H9 (cell line): ENCODE measurements at regions not wholly inside any gene's neighbourhood (a gene's known extent, or its start where the extent isn't known, plus 50 kb on each side); places are given as distances from the start of the nearest gene placed in this dataset.

ENCODE experiments used
- DNase-seq: peaks from one replicate; pipeline ENCODE4 v3.0.0-alpha.2; 2017
- H2AFZ ChIP-seq: one replicate; pipeline ENCODE4 v1.6.1; 2013; ENCODE audit warnings: mild to moderate bottlenecking, low read length, control low read depth, moderate library complexity
- H2AK5ac ChIP-seq: 2 replicates; pipeline ENCODE4 v1.6.1; 2013; ENCODE audit warnings: low read length, control low read depth, mixed read lengths; ENCODE audit not compliant: insufficient read length
- H2BK120ac ChIP-seq: one replicate; pipeline ENCODE4 v1.6.1; 2013; ENCODE audit warnings: low read depth, mild to moderate bottlenecking, low read length, control low read depth, inconsistent platforms; ENCODE audit not compliant: poor library complexity, severe bottlenecking
- H2BK12ac ChIP-seq: 2 replicates; pipeline ENCODE4 v1.6.1; 2013; ENCODE audit warnings: low read length, control low read depth, mixed read lengths, low read depth; ENCODE audit not compliant: insufficient read length
- H2BK15ac ChIP-seq: 2 replicates; pipeline ENCODE4 v1.6.1; 2013; ENCODE audit warnings: low read depth, low read length, control low read depth
- H2BK20ac ChIP-seq: one replicate; pipeline ENCODE4 v1.6.1; 2013; ENCODE audit warnings: low read depth, mild to moderate bottlenecking, low read length, control low read depth, inconsistent platforms; ENCODE audit not compliant: poor library complexity, severe bottlenecking
- H2BK5ac ChIP-seq: 2 replicates; pipeline ENCODE4 v1.6.1; 2013; ENCODE audit warnings: low read length, control low read depth, mixed read lengths; ENCODE audit not compliant: insufficient read length
- H3K14ac ChIP-seq: 2 replicates; pipeline ENCODE4 v1.6.1; 2013; ENCODE audit warnings: low read length, control low read depth; ENCODE audit not compliant: insufficient read depth
- H3K18ac ChIP-seq: 2 replicates; pipeline ENCODE4 v1.6.1; 2013; ENCODE audit warnings: low read depth, mild to moderate bottlenecking, mixed read lengths, low read length, control low read depth; ENCODE audit not compliant: insufficient read length
- H3K23ac ChIP-seq: 2 replicates; pipeline ENCODE4 v1.6.1; 2013; ENCODE audit warnings: low read length, control low read depth, mixed read lengths, low read depth; ENCODE audit not compliant: insufficient read length
- H3K23me2 ChIP-seq: 2 replicates; pipeline ENCODE4 v1.6.1; 2013; ENCODE audit warnings: low read depth, mild to moderate bottlenecking, mixed read lengths, low read length, control low read depth; ENCODE audit not compliant: insufficient read length, poor library complexity, severe bottlenecking
- H3K27ac ChIP-seq: 2 replicates; pipeline ENCODE4 v1.5.1; 2013; ENCODE audit warnings: low read length, control low read depth, mixed read lengths, low read depth; ENCODE audit not compliant: insufficient read length
- H3K27me3 ChIP-seq: 2 replicates; pipeline ENCODE4 v1.6.1; 2013; ENCODE audit warnings: low read length, control low read depth, inconsistent platforms; ENCODE audit not compliant: insufficient read depth
- H3K4ac ChIP-seq: 2 replicates; pipeline ENCODE4 v1.6.1; 2013; ENCODE audit warnings: low read depth, mild to moderate bottlenecking, control low read depth, inconsistent platforms, low read length, moderate library complexity
- H3K4me1 ChIP-seq: 2 replicates; pipeline ENCODE4 v1.6.1; 2013; ENCODE audit warnings: low read length, control low read depth, inconsistent platforms; ENCODE audit not compliant: insufficient read depth
- H3K4me2 ChIP-seq: 2 replicates; pipeline ENCODE4 v1.6.1; 2013; ENCODE audit warnings: low read length, control low read depth, mixed read lengths; ENCODE audit not compliant: insufficient read length, insufficient read depth
- H3K56ac ChIP-seq: 2 replicates; pipeline ENCODE4 v1.6.1; 2013; ENCODE audit warnings: low read depth, mild to moderate bottlenecking, mixed read lengths, low read length, control low read depth; ENCODE audit not compliant: insufficient read length
- H3K79me1 ChIP-seq: 2 replicates; pipeline ENCODE4 v1.6.1; 2013; ENCODE audit warnings: low read depth, mild to moderate bottlenecking, moderate library complexity, low read length, control low read depth, inconsistent platforms; ENCODE audit not compliant: insufficient read depth, poor library complexity, severe bottlenecking
- H3K79me2 ChIP-seq: 2 replicates; pipeline ENCODE4 v1.6.1; 2013; ENCODE audit warnings: low read length, control low read depth, inconsistent platforms; ENCODE audit not compliant: insufficient read depth
- H3K9ac ChIP-seq: 2 replicates; pipeline ENCODE4 v1.6.1; 2013; ENCODE audit warnings: low read length, control low read depth, mixed read lengths; ENCODE audit not compliant: insufficient read length; ENCODE audit errors: extremely low read depth
- H3K9me3 ChIP-seq: one replicate; pipeline ENCODE4 v1.6.1; 2013; ENCODE audit warnings: low read depth, low read length, inconsistent platforms; ENCODE audit not compliant: control insufficient read depth
- H3T11ph ChIP-seq: one replicate; pipeline ENCODE4 v1.6.1; 2013; ENCODE audit warnings: mild to moderate bottlenecking, low read length, control low read depth, inconsistent platforms
- H4K20me1 ChIP-seq: one replicate; pipeline ENCODE4 v1.6.1; 2013; ENCODE audit not compliant: control insufficient read depth, insufficient read length, insufficient read depth
- H4K5ac ChIP-seq: 2 replicates; pipeline ENCODE4 v1.6.1; 2013; ENCODE audit warnings: low read depth, mild to moderate bottlenecking, mixed read lengths, low read length, control low read depth; ENCODE audit not compliant: insufficient read length
- H4K8ac ChIP-seq: replicated peaks from 2 replicates; pipeline ENCODE4 v1.6.1; 2013; ENCODE audit warnings: low read length, control low read depth, mixed read lengths, low read depth; ENCODE audit not compliant: insufficient read length
- H4K91ac ChIP-seq: 2 replicates; pipeline ENCODE4 v1.6.1; 2013; ENCODE audit warnings: low read depth, mild to moderate bottlenecking, moderate library complexity, mixed read lengths, low read length, control low read depth; ENCODE audit not compliant: insufficient read length
- H3K27ac Mint-ChIP-seq, 3 experiments: 2 replicates in 2 of 3; 3 replicates in 1 of 3; pipeline ENCODE4 v1.8.0; 2020 to 2021; ENCODE audit warnings: mixed read lengths in 3 of 3, mild to moderate bottlenecking in 1 of 3, moderate library complexity in 1 of 3
- H3K27me3 Mint-ChIP-seq: 2 replicates; pipeline ENCODE4 v1.8.0; 2021; ENCODE audit warnings: low read depth, mild to moderate bottlenecking, moderate library complexity, mixed read lengths
- H3K36me3 Mint-ChIP-seq, 3 experiments: 2 replicates in 2 of 3; 3 replicates in 1 of 3; pipeline ENCODE4 v1.8.0; 2020 to 2021; ENCODE audit warnings: low read depth in 3 of 3, mixed read lengths in 3 of 3; ENCODE audit not compliant: insufficient read depth in 1 of 3
- H3K4me1 Mint-ChIP-seq, 2 experiments: 2 replicates each; pipeline ENCODE4 v1.8.0; 2020; ENCODE audit warnings: mixed read lengths in 2 of 2
- H3K4me3 Mint-ChIP-seq, 2 experiments: 2 replicates in 1 of 2; 3 replicates in 1 of 2; pipeline ENCODE4 v1.8.0; 2020 to 2021; ENCODE audit warnings: mild to moderate bottlenecking in 2 of 2, mixed read lengths in 2 of 2, moderate library complexity in 1 of 2
- H3K9me3 Mint-ChIP-seq, 2 experiments: 2 replicates in 1 of 2; 3 replicates in 1 of 2; pipeline ENCODE4 v1.8.0; 2020; ENCODE audit warnings: mild to moderate bottlenecking in 2 of 2, mixed read lengths in 2 of 2, moderate library complexity in 1 of 2
- CTCF ChIP-seq: fragments of 200-600 bp; sonication (generic); conservative IDR thresholded peaks from 3 replicates; pipeline ENCODE4 v1.8.0; 2021; ENCODE audit warnings: antibody characterized with exemption, mild to moderate bottlenecking
- WGBS: extraction: QIAGEN DNeasy Blood & Tissue Kit; methylation state at CpG from one replicate; pipeline ENCODE4 v1.1.7; 2013; ENCODE audit warnings: missing lambda C conversion rate, low lambda C conversion rate, mixed read lengths; ENCODE audit not compliant: insufficient read length; ENCODE audit errors: extremely low coverage; 5-methylcytosine and 5-hydroxymethylcytosine counted together

DNA sequence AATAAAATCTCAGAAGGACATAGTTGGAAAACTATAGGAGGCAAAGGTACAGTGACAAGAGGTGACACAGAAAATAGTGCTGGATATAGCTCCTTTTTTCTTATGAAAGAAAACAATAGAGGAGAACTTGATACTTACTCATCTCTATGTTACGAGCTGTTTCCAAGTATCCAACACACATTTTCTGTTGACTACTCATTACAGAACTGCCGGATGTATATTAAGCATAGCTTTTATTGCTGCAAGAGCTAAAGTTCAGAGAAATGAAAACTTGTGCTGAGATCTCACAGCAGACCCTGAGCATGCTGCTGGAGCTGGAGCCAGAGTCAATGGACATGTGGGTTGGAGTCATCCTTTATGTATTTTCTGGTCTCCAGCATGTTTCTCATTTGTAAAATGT lies 210.0 kb upstream of the NT5C1B start:
- H3K4ac ChIP-seq: no peak overlapping the region
- no peaks in the 10 kb centered on the region for H3K4me1 ChIP-seq
- no peaks in the 10 kb centered on the region for H3K79me2 ChIP-seq
- no peaks in the 10 kb centered on the region for H3K4me1 Mint-ChIP-seq
- H3K36me3 Mint-ChIP-seq: no peaks in the 10 kb centered on the region
- H3K14ac ChIP-seq: no peak overlapping the region
- no peaks in the 10 kb centered on the region for H3K27me3 ChIP-seq
- no peak overlapping the region for H2BK5ac ChIP-seq
- no peak overlapping the region for H4K8ac ChIP-seq
- no peaks in the 10 kb centered on the region for H3K23me2 ChIP-seq
- H2BK20ac ChIP-seq: no peak overlapping the region
- H3K9me3 ChIP-seq: no peaks in the 10 kb centered on the region
- no peak overlapping the region for H3K18ac ChIP-seq
- H3K23ac ChIP-seq: no peak overlapping the region
- no peak overlapping the region for H3K4me3 Mint-ChIP-seq
- H2AFZ ChIP-seq: no peak overlapping the region
- no peaks in the 10 kb centered on the region for H4K20me1 ChIP-seq
- no peaks in the 10 kb centered on the region for H3K79me1 ChIP-seq
- TF ChIP-seq CTCF: no peak
- no peak overlapping the region for H3K56ac ChIP-seq
- no peak overlapping the region for H3K4me2 ChIP-seq
- H4K91ac ChIP-seq: no peak overlapping the region
- no CpG with 5 or more reads among the region's 2 CpGs for WGBS
- no peak overlapping the region for H2BK120ac ChIP-seq
- H3T11ph ChIP-seq: no peak overlapping the region
- H2AK5ac ChIP-seq: no peak overlapping the region
- H3K9ac ChIP-seq: no peak overlapping the region
- no peak overlapping the region for H4K5ac ChIP-seq
- no peak for DNase-seq
- no peaks in the 10 kb centered on the region for H3K9me3 Mint-ChIP-seq
- no peak overlapping the region for H2BK15ac ChIP-seq
- peaks cover 4% of the 10 kb centered on the region for H3K27me3 Mint-ChIP-seq
- no peak overlapping the region for H2BK12ac ChIP-seq
- H3K27ac Mint-ChIP-seq: no peak overlapping the region
- H3K27ac ChIP-seq: no peak overlapping the region
